ENCODE measurements at regions not wholly inside any gene's neighbourhood (a gene's known extent, or its start where the extent isn't known, plus 50 kb on each side); places are given as distances from the start of the nearest gene placed in this dataset.

DNA sequence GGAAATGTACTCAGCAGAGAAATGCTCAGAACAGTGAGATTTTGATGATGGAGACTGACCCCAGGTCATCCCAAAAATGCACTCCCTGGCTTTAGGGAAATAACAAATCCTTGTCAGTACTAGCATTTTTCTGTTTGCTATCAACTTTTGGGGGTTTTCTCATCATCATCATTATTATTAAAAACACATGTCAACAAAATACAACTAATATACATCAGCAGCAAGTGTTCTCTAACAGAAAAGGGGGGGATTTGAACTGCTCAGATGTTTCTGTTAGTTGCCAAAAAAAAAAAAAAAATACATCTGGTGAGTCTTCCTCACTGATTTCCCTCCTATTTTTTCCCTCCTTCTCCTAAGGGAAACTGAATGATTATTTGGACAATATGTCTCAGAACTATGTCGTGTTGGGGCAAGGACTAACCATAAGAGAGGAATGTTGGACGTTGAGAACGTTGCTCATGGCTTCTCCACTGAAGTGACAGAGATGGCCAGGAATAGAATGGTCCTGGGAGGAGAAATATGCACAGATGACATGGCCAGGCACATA lies 230.0 kb upstream of the MCTP2 start (continued):
- TF ChIP-seq, protein P1, sequence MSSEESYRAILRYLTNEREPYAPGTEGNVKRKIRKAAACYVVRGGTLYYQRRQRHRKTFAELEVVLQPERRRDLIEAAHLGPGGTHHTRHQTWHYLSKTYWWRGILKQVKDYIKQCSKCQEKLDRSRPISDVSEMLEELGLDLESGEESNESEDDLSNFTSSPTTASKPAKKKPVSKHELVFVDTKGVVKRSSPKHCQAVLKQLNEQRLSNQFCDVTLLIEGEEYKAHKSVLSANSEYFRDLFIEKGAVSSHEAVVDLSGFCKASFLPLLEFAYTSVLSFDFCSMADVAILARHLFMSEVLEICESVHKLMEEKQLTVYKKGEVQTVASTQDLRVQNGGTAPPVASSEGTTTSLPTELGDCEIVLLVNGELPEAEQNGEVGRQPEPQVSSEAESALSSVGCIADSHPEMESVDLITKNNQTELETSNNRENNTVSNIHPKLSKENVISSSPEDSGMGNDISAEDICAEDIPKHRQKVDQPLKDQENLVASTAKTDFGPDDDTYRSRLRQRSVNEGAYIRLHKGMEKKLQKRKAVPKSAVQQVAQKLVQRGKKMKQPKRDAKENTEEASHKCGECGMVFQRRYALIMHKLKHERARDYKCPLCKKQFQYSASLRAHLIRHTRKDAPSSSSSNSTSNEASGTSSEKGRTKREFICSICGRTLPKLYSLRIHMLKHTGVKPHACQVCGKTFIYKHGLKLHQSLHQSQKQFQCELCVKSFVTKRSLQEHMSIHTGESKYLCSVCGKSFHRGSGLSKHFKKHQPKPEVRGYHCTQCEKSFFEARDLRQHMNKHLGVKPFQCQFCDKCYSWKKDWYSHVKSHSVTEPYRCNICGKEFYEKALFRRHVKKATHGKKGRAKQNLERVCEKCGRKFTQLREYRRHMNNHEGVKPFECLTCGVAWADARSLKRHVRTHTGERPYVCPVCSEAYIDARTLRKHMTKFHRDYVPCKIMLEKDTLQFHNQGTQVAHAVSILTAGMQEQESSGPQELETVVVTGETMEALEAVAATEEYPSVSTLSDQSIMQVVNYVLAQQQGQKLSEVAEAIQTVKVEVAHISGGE (CRISPR knock-in tag; IDR thresholded peaks at IDR 0.05) = no peak
- TF ChIP-seq, protein P2, sequence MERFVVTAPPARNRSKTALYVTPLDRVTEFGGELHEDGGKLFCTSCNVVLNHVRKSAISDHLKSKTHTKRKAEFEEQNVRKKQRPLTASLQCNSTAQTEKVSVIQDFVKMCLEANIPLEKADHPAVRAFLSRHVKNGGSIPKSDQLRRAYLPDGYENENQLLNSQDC (CRISPR knock-in tag; IDR thresholded peaks at IDR 0.05) = no peak
- TF ChIP-seq ZNF699 (CRISPR knock-in tag; IDR thresholded peaks at IDR 0.05; ENCODE audit: insufficient replicate concordance) = no peak
- TF ChIP-seq CREB1 (IDR thresholded peaks at IDR 0.05) = no peak
- TF ChIP-seq CREB1 (CRISPR knock-in tag; IDR thresholded peaks at IDR 0.05) = no peak

DNA sequence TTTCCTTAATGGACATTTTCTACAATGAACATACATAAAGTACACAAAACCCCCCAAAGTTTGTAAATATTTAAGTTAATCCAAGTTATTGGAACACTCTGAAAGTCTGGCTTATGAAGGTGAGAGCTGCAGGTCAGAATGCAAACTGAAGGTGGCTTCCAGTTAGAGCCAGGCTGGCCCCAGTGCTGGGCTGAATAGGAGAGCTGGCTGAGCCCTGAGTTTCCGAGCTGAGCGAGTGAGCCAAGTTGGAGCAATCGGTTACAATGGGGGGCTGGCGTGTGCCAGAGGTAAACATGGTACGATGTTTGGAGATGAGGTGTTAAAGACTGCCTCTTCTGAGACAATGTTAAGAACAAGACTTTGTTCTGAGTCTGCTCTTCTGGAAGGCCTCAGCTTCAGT lies 230.8 kb upstream of the MCTP2 start:
- FAIRE-seq = no peak
- CTCF ChIA-PET (ENCODE audit: low intra/inter-chr PET ratio) = no interaction called here
- no peaks in the 10 kb centered on the region for H4K20me1 ChIP-seq (replicated peaks; ENCODE audit: control insufficient read depth, insufficient read depth, low read length)
- BruUV-seq (replicated peaks) = no TSS peak
- no peaks in the 10 kb centered on the region for H3K9me1 ChIP-seq (ENCODE audit: control insufficient read depth, insufficient read depth, low read length)
- ATAC-seq = no peak
- H3K4me2 ChIP-seq (ENCODE audit: insufficient read depth, low read length) = no peak overlapping the region
- H3K9ac ChIP-seq (ENCODE audit: insufficient read depth in 1 of 2, low read depth in 2 of 2, low read length in 2 of 2) = no peak overlapping the region
- no peaks in the 10 kb centered on the region for H3K4me1 ChIP-seq (replicated peaks in 1 of 2; ENCODE audit: control insufficient read depth in 2 of 2, insufficient read depth in 2 of 2, low read length in 2 of 2)
- no peak overlapping the region for H3K4me3 ChIP-seq
- TF ChIP-seq ZNF146 (CRISPR knock-in tag; IDR thresholded peaks at IDR 0.05; ENCODE audit: unreplicated experiment) (no peak), ZKSCAN1 (IDR thresholded peaks at IDR 0.05; ENCODE audit: low read depth, low read length) (no peak), SREBF1 (IDR thresholded peaks at IDR 0.05; ENCODE audit: borderline replicate concordance, low read depth, low read length) (no peak)
- TF ChIP-seq, protein P3, sequence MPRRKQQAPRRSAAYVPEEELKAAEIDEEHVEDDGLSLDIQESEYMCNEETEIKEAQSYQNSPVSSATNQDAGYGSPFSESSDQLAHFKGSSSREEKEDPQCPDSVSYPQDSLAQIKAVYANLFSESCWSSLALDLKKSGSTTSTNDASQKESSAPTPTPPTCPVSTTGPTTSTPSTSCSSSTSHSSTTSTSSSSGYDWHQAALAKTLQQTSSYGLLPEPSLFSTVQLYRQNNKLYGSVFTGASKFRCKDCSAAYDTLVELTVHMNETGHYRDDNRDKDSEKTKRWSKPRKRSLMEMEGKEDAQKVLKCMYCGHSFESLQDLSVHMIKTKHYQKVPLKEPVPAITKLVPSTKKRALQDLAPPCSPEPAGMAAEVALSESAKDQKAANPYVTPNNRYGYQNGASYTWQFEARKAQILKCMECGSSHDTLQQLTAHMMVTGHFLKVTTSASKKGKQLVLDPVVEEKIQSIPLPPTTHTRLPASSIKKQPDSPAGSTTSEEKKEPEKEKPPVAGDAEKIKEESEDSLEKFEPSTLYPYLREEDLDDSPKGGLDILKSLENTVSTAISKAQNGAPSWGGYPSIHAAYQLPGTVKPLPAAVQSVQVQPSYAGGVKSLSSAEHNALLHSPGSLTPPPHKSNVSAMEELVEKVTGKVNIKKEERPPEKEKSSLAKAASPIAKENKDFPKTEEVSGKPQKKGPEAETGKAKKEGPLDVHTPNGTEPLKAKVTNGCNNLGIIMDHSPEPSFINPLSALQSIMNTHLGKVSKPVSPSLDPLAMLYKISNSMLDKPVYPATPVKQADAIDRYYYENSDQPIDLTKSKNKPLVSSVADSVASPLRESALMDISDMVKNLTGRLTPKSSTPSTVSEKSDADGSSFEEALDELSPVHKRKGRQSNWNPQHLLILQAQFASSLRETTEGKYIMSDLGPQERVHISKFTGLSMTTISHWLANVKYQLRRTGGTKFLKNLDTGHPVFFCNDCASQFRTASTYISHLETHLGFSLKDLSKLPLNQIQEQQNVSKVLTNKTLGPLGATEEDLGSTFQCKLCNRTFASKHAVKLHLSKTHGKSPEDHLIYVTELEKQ (CRISPR knock-in tag; IDR thresholded peaks at IDR 0.05) = no peak
- no peaks in the 10 kb centered on the region for H3K27me3 ChIP-seq (ENCODE audit: control insufficient read depth in 2 of 2, insufficient read depth in 2 of 2, low read length in 2 of 2)
- H2AFZ ChIP-seq (ENCODE audit: low read depth, low read length) = no peak overlapping the region
- POLR2A ChIA-PET = no interaction called here
- 6% methylated on average over 5 of the region's 5 CpGs for WGBS (ENCODE audit: insufficient coverage, low coverage, missing lambda C conversion rate)
- DNase-seq (ENCODE audit: extremely low read depth in 1 of 4, low spot score in 3 of 4) = no peak
- H3K27ac ChIP-seq (ENCODE audit: extremely low read depth, low read depth, low read length) = no peak overlapping the region
- intact Hi-C loops (cut with micrococcal nuclease) (no loop called here), in situ Hi-C loops (cut with MboI) (no loop called here)
- no peaks in the 10 kb centered on the region for H3K79me2 ChIP-seq (ENCODE audit: control insufficient read depth, insufficient read depth, low read length)
- H3K9me3 ChIP-seq (replicated peaks; ENCODE audit: control insufficient read depth, insufficient read depth, low read depth, low read length) = no peaks in the 10 kb centered on the region
- no peaks in the 10 kb centered on the region for H3K36me3 ChIP-seq (ENCODE audit: control insufficient read depth, insufficient read depth, low read length)

Data from K562 (cell line).